Tibial nerve (tissue), 4 donors: ENCODE measurements at regions not wholly inside any gene's neighbourhood (a gene's known extent, or its start where the extent isn't known, plus 50 kb on each side); places are given as distances from the start of the nearest gene placed in this dataset.

ENCODE experiments used
- DNase-seq, 2 donors: peaks; one replicate each; pipeline ENCODE4 v3.0.0-alpha.2; 2019; ENCODE audit warnings: low spot score in 2 of 2
- H3K27ac ChIP-seq, 4 donors: fragments of 200-600 bp; sonication (generic) in 3 of 4; one replicate each; pipeline ENCODE4 v1.5.1; 2017 to 2019; ENCODE audit warnings: mild to moderate bottlenecking in 1 of 4
- H3K27me3 ChIP-seq, 2 donors: fragments of 200-600 bp; sonication (generic) in 1 of 2; one replicate each; pipeline versions ENCODE4 v1.5.1 to v1.6.0; 2017 to 2019
- H3K36me3 ChIP-seq, 3 donors: fragments of 200-600 bp; sonication (generic); one replicate each; pipeline ENCODE4 v1.5.1; 2018 to 2019
- H3K4me1 ChIP-seq, 4 donors: fragments of 200-600 bp; sonication (generic) in 3 of 4; one replicate each; pipeline ENCODE4 v1.5.1; 2017 to 2019
- H3K4me3 ChIP-seq, 4 donors: fragments of 200-600 bp; sonication (generic) in 3 of 4; one replicate each; pipeline ENCODE4 v1.5.1; 2017 to 2019; ENCODE audit warnings: mild to moderate bottlenecking in 1 of 4, moderate library complexity in 1 of 4
- H3K9me3 ChIP-seq, 4 donors: fragments of 200-600 bp; sonication (generic) in 3 of 4; one replicate each; pipeline ENCODE4 v1.5.1; 2017 to 2019
- EP300 ChIP-seq, 2 donors: sonication (generic); formaldehyde crosslinking; IDR thresholded peaks; one replicate each; pipeline ENCODE4 v1.6.1; 2017; ENCODE audit warnings: antibody characterized with exemption in 2 of 2, mild to moderate bottlenecking in 1 of 2
- POLR2A ChIP-seq, 2 donors: fragments of 450-650 bp; IDR thresholded peaks; one replicate each; pipeline ENCODE4 v1.6.1; 2017; ENCODE audit warnings: antibody characterized with exemption in 2 of 2, mild to moderate bottlenecking in 2 of 2, moderate library complexity in 2 of 2
- whole genome bisulfite sequencing, 2 donors: methylation state at CpG; one replicate each; pipeline ENCODE4 v1.1.5; 2018; 5-methylcytosine and 5-hydroxymethylcytosine counted together
- TF ChIP-seq, protein P1 (sequence below), 5 experiments: fragments of 200-600 bp in 3 of 5; fragments of 450-650 bp in 2 of 5; sonication (generic) in 3 of 5; IDR thresholded peaks; one replicate each; pipeline ENCODE4 v1.5.1; 2016 to 2019; ENCODE audit warnings: antibody characterized with exemption in 5 of 5, mild to moderate bottlenecking in 3 of 5, moderate library complexity in 2 of 5

DNA sequence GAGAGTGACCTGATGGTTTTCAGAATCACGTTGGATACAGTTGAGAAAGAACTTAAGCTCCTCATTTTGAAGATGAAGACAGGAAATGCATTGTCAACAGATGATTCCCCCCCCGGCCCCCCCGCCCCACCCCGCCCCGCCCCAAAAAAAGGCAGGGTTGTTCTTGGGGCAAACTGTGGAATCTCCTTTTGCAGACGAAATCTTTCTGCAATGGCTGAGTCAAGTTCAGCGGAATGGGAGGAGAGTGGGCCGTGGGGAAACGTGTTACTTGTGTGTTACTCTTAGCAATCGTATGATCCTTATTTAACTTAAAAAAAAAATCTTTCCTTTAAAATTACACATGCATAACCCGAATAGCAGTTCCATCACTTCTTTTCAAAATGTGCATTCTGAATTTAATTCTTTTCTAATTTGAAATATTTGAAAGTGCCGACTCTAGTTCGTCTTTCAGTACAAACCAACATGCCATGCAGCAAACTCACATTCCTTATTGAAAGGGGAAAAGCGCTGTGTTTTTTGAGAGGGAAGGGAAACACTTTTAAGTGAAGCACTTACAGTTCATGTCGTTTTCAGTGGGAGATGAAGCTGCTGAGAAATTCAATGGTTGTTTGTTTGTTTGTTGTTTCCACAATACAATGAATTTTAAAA, 348.5 kb upstream of the ARGLU1 start:
- Histone ChIP-seq H3K36me3 (no peaks in the 10 kb centered on the region), H3K9me3 (no peaks in the 10 kb centered on the region), H3K27me3 (no peaks in the 10 kb centered on the region), H3K4me3 (peak overlapping the region in 3 of 4 donors; percentile 51 to 61 (median 52)), H3K27ac (peak overlapping the region in 2 of 4 donors; percentile 91 to 92), H3K4me1 (peaks cover 0 to 25% (median 0%) of the 10 kb centered on the region in 4 donors)
- WGBS, 2 donors, result 26 to 51% methylated on average over 15 of the region's 15 CpGs
- no peak for DNase-seq
- TF ChIP-seq EP300 (IDR thresholded peaks at IDR 0.05), result no peak
- no peak for TF ChIP-seq POLR2A (IDR thresholded peaks at IDR 0.05)
- TF ChIP-seq, protein P1, sequence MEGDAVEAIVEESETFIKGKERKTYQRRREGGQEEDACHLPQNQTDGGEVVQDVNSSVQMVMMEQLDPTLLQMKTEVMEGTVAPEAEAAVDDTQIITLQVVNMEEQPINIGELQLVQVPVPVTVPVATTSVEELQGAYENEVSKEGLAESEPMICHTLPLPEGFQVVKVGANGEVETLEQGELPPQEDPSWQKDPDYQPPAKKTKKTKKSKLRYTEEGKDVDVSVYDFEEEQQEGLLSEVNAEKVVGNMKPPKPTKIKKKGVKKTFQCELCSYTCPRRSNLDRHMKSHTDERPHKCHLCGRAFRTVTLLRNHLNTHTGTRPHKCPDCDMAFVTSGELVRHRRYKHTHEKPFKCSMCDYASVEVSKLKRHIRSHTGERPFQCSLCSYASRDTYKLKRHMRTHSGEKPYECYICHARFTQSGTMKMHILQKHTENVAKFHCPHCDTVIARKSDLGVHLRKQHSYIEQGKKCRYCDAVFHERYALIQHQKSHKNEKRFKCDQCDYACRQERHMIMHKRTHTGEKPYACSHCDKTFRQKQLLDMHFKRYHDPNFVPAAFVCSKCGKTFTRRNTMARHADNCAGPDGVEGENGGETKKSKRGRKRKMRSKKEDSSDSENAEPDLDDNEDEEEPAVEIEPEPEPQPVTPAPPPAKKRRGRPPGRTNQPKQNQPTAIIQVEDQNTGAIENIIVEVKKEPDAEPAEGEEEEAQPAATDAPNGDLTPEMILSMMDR (IDR thresholded peaks at IDR 0.05), result no peak

DNA sequence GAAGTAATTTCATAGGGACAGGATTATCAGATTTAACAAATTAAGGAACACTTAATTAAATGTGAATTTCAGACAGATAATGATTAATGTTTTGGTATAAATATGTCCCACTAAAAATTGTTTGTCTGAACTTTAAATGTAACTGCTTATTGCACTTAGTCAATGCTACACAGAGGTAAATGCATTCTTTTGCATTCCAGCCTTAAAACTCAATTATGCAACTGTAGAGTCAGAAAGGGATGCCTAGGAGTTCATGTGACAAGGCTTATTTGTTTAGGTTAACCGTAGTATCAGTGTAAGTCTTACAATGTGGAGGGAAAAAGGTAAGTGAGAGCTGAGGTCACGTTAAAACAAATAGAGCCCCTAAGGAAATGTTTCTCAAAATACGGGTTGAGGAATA, 347.2 kb upstream of the ARGLU1 start:
- no peak overlapping the region for H3K27ac ChIP-seq
- no peaks in the 10 kb centered on the region for H3K36me3 ChIP-seq
- peaks cover 0 to 25% (median 0%) of the 10 kb centered on the region in 4 donors for H3K4me1 ChIP-seq
- 81 to 83% methylated on average over 3 of the region's 3 CpGs for WGBS, 2 donors
- H3K27me3 ChIP-seq, result no peaks in the 10 kb centered on the region
- no peak overlapping the region for H3K4me3 ChIP-seq
- TF ChIP-seq EP300 (IDR thresholded peaks at IDR 0.05) (no peak), POLR2A (IDR thresholded peaks at IDR 0.05) (no peak)
- TF ChIP-seq, protein P1 (IDR thresholded peaks at IDR 0.05), result no peak
- no peak for DNase-seq
- H3K9me3 ChIP-seq, result no peaks in the 10 kb centered on the region

DNA sequence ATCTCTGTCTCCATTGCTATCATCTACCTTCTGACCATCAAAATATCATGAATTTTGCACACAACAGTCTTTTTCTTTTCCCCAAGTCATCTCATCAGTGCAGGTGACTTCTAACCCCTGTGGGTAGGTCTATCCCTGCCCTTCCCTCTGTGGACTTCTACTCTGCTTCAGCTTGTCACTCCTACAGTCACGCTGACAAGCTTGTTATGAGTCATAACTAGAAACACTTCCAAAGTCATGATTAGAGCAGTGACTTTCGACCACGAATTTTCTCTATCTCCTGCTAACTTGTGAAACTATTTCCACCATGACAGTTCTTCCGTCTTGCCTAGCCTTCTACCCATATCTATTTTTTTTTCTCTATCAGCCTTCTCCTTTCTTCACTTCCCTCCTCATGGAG, 343.7 kb upstream of the ARGLU1 start:
- no peaks in the 10 kb centered on the region for H3K27me3 ChIP-seq
- WGBS, 2 donors, result 81% methylated on average over 4 of the region's 4 CpGs

DNA sequence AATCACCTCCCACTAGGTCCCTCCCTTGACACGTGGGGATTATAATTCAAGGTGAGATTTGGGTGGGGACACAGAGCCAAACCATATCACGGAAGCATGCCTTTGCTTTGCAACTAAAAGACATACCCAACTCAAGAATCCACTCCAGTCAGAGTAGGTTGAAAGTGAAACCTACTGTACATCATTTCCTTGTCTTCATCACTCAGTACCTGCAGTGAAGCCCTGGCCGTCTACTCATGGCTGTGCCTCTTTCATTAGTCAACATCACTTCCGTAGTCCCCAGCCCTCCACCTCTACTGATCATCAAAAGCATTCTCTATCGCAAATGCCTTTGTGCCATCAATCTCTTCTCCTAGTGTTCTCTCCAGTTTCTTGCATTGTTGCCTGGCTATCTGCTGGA, 343.1 kb upstream of the ARGLU1 start:
- H3K36me3 ChIP-seq, result no peaks in the 10 kb centered on the region
- no peaks in the 10 kb centered on the region for H3K4me1 ChIP-seq
- no peak overlapping the region for H3K4me3 ChIP-seq
- H3K9me3 ChIP-seq, result no peaks in the 10 kb centered on the region
- TF ChIP-seq POLR2A (IDR thresholded peaks at IDR 0.05) (no peak), EP300 (IDR thresholded peaks at IDR 0.05) (no peak)
- TF ChIP-seq, protein P1 (IDR thresholded peaks at IDR 0.05), result no peak
- no peak for DNase-seq
- no peaks in the 10 kb centered on the region for H3K27me3 ChIP-seq
- WGBS, 2 donors, result 79 to 91% methylated on average over 5 of the region's 5 CpGs
- H3K27ac ChIP-seq, result no peak overlapping the region

More for the DNA sequence above, 343.7 kb upstream of the ARGLU1 start:
- no peak overlapping the region for H3K4me3 ChIP-seq
- no peak for DNase-seq
- TF ChIP-seq POLR2A (IDR thresholded peaks at IDR 0.05), result no peak
- no peak for TF ChIP-seq EP300 (IDR thresholded peaks at IDR 0.05)
- TF ChIP-seq, protein P1 (IDR thresholded peaks at IDR 0.05), result no peak
- H3K4me1 ChIP-seq, result no peaks in the 10 kb centered on the region
- H3K36me3 ChIP-seq, result no peaks in the 10 kb centered on the region
- no peaks in the 10 kb centered on the region for H3K9me3 ChIP-seq
- no peak overlapping the region for H3K27ac ChIP-seq

DNA sequence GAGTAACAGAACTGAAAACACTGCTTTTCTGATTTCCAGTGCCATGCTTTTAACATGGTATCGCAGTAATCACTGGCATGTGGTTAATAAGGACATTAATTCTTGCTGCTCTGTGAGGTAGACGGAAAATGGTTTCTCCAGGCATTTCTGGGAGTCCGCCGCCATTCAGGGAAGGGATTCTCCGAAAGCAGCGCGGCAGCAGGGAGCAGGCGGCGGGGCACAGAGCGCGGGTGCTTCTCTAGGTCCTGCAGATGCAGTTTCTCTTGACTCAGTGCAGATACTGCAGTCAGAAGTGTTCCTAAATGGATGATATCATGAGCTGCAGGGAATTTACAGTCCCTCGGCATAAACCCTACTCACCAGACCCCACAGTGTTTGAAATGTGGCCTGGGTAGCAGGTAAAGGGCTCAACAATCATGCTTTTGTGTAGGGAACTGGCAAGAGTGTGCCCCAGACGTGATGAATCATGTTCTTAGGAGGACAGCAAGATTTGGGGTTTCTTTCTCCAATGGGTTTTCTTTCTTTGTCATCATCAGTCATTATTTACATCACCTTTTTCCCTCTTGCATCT, 338.6 kb upstream of the ARGLU1 start:
- DNase-seq, result no peak
- no peaks in the 10 kb centered on the region for H3K27me3 ChIP-seq
- WGBS, 2 donors, result 80 to 93% methylated on average over 13 of the region's 13 CpGs
- H3K27ac ChIP-seq, result no peak overlapping the region
- H3K4me1 ChIP-seq, result no peaks in the 10 kb centered on the region
- H3K36me3 ChIP-seq, result no peaks in the 10 kb centered on the region
- H3K9me3 ChIP-seq, result no peaks in the 10 kb centered on the region
- H3K4me3 ChIP-seq, result no peak overlapping the region
- TF ChIP-seq POLR2A (IDR thresholded peaks at IDR 0.05) (no peak), EP300 (IDR thresholded peaks at IDR 0.05) (no peak)
- TF ChIP-seq, protein P1 (IDR thresholded peaks at IDR 0.05), result no peak
